NCI-H1436 treated with DMSO at 0.1 percent for 48 hours (cell line): ENCODE measurements at regions not wholly inside any gene's neighbourhood (a gene's known extent, or its start where the extent isn't known, plus 50 kb on each side); places are given as distances from the start of the nearest gene placed in this dataset.

ENCODE experiments used
- DNase-seq: peaks from one replicate; lab custom pipeline; 2025; lab: John Stamatoyannopoulos, UW

DNA sequence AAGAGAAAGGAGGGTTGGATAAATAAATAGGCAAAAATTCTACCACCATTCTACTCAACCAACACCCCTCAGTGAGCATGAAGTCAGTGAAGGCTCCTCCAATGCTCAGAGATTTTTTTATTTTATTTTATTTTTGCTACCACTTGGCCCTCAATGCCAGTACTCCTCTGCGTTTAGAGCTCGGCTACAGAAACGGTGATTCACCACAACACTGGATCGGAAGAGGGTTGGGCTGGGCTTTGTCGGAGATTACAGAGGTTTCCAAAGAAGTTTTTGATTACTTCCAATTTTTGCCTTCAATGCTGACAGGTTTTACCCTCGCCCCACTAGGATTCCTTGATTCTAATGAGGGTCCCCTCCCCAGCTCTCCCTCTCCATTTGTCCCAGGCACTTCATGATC is 1027.2 kb upstream of the TMEM132C start:
- DNase-seq, result no peak

DNA sequence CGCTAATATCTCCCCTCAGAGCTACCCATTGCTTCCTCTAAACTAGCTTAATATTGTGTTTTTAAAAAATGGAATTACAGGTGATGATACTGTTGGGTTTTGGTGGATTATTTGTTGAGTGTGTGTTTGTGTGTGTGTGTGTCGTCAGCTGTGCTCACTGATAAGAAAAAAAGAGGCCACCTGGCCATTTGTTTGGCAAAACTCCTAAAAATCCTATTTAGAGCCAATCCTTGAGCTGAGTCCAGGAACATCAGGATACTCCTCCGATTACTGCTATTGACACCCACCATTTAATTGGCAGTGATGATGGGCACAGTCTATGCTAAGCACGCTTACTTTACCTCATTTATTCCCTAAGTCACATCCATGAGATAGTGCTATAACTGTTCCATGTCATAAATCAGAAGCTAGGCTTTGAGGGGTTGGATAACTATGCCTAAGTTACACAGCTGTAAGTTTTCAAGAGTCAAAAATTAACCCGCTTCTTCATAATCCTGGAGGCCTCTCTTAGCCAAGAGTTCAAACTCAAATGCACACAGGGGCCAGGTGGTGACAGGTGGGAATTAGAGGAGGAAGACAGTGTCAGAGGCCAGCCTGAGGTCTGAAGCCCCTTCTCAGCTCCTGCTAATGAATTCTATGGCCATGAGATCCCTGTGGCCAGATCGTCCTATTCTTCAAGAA is 1026.6 kb upstream of the TMEM132C start:
- no peak for DNase-seq

DNA sequence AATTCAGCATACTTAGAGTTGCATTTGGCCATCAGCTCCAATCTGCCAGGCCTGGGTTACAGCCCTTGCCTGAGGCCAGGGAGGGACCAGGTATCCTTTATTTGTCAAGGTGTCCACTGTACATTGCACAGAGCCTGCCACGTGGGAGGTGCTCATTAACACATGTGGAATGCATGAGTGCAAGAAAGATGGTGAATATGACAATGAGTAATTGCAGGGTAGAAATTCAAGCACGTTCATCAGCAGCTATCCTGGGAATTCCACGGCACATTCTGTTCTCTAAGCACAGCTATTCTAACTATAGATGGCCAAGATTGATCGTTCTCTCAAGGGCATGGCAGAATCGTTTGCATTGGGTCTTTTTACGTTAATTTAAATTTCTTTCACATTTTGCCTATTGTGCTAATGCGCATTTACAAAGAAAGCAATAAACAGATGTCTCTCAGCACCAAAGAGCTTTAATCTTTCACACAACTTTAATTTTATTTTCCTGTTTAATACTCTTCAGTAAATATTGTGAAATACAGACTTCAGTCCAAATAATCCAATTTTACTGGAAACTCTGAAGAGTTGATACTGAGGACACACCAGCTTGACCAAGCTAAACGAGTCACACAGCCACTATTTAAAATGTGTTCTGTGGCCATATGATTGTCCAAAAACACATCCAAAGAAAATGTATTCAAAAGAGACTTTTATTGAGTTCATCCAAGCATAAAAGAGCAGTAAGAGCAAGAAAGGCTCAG is 1025.7 kb upstream of the TMEM132C start:
- no peak for DNase-seq

DNA sequence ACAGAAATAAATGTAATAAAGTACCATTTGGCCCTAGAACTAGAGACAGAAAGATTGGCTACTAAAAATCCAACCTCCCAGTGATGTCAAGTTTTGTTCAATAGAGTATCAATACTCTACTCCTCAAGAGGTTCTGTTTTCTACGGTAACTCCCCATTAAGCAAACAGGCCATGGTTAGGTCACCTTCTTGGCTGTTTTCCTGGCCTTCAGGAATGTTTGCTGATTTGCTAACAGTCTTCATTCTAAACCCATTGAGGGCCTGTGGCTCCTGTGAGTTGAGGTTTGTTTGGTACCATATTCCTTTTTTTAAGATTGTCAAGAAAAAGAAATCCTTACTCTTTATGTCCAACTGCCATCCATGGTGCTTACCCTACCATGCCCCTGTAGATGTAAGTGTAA is 1022.0 kb upstream of the TMEM132C start:
- no peak for DNase-seq

DNA sequence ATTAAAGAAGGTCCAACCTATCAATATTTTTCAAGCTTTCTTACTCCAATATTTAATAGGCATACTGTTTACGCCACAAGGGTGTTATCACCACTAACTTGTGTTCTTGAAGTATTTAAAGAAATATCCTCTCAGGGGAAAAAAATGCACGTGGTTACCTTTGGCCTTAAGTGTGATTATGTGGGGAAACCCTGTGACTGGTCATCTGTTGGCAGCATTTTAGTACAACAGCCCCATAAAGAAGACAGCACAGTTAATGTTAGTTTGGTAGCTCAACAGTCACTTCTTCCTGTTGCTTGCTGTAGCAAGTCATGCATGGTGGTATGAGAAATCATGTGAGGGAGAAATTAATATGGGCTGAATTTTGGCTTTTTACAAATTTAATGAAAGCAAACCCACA is 1021.5 kb upstream of the TMEM132C start:
- no peak for DNase-seq

DNA sequence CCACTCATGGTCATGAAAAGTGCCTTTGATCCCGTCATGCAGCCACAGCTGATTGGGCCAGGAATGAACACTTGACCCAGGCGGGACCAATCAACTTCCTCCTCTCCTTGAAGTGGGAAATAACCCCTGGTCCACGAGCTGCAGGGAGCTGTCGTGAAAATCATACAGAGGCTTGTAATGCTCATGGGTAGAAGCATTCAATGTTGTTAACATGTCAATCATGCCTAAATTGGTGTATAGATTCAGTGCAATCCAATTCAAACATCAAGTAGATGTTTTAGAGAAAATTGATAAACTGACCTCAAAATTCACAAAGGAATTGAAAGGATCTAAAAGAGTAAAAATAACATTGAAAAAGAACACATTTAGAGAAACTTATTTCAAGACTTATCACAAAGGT is 1019.0 kb upstream of the TMEM132C start:
- DNase-seq, result no peak

DNA sequence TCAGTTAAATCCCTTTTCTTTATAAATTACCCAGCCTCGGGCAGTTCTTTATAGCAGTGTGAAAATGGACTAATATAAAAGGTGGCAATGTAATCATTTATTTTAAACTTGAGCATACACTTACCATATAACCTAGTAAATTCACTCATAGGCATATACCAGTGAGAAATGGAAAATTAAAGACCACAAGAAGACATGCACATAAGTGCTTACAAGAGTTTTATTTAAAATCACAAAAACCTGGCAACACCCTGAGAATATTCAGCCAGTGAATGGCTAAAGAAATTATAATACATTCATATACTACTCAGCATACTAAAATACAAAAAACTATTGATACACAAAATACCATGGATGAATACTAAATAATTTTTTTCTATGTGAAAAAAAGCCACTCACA is 1017.5 kb upstream of the TMEM132C start:
- no peak for DNase-seq

DNA sequence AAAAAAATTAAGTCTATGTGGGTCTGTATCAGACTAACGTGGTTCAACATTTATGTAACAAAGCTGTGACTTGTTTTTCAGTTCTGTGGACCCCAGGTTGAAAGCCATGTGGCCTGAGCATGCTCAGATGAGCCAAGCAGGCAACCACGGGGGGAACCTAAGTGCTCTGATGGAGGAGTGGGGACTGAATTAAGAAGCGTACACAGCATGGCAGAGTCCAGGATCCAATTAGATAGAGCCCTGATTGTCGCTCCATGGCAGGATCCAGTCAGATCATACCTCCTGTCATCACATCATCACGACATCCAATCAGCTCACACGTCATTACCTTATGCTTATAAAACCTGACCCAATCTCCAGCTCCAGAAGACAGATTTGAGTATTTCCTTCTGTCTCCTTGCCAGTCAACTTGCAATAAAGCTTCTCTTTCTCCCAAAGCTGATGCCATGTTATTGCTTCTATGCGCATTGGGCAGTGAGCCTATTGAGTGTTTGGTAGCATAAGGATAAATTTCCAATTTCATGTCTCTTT is 1013.1 kb upstream of the TMEM132C start:
- DNase-seq, result no peak

DNA sequence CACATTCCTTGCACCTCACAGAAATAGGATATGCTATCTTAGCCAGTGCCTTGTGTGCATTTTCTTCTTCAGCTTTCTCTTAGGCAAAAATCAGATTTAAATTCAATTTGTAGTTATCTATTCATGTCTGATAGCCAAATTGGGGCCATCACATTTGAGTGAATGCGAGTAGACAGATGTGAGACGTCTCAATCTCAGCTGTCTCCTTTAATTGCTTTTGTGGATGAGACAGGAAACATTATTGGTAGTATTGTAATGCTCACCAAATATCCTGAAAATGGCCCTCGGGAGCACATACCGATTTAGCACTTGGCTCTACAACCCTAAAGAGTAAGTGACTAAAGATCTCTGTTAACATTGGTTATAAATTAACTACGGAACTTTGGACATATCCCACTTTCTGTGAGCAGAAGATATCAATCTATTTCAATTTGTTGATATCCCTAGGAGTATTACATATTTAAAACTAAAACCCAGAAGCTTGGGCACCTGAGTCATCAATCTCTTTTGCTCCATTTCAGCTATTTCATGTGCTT is 1012.5 kb upstream of the TMEM132C start:
- no peak for DNase-seq

DNA sequence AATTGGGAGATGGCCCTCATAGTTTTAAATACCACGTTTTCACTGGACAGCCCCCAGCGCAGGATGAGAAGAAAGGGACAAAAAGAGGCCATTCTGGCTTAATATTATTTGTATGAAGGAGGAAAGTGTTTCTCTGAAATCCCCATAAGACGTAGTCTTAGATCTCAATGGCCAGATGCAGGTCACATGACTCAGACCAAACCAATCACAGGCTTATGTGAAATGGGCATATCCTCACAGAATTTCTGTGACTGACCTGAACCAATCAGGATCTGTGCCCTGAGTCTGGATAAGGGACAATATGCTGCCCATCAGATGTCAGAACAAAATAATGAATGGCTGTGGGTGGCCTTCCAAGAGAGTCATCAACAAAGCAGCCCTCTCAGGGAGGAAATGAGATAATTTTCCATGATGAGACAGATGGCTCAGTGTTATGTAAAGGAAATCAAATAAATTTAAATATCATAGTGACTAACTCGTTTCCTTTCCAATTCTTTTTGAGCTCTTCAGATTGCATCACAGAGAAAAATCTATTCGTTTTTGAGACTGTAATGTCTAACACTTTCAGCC is 1009.5 kb upstream of the TMEM132C start:
- no peak for DNase-seq

DNA sequence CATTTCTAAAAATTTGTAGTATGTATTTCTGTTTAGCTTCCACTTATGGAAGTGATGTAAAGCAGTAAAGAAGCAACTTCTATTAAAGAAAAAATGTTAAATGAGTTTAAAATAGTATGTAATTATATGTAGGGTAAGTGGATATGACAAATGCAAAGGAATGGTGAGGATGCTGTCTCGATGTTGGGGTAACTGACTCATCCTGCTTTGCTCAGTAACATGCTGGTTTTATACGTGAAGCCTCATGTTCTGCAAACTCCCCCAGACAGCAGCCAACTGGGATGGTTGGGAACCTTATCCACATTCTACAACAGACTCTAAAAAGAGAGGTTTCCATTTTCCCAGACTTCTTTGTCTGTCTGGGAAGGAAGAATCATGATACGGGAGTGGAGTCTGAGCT is 1006.4 kb upstream of the TMEM132C start:
- DNase-seq, result no peak

DNA sequence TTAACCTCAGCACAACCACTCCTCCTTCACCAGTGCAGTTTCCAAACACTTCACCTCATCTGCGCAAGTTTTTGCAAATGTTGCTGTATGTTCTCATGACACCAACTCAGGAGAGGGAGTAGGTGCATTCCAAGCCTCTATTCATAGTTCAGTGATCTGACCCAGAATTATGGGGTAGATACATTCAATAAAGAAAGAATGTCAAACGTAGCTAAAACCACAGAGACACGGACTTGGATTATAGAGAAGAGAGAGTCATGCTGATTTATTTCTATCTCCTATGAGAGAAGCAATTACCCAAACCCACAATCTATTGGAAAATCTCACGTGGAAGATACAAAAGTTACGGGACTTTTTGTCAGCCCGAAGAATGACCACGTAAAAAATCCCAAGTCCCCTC is 1006.0 kb upstream of the TMEM132C start:
- no peak for DNase-seq

DNA sequence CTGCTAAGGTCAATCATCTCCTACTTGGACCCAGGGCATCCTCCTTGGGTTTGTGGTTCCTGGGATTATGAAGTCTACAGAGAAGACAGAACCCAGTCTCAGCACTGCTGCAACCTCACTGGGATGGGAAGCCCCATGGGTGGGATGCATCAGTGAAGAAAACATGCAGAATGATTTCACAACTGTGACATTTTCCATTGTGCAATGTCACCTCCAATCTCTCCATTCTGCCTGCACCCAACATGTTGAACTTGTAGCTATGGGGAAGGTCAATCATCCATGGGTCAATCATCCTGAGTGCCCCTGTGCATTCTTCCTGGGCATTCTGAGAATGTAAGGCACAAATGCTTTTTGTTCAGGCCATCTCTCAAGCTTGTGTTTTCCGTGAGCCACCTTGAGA is 1004.4 kb upstream of the TMEM132C start:
- DNase-seq, result no peak

DNA sequence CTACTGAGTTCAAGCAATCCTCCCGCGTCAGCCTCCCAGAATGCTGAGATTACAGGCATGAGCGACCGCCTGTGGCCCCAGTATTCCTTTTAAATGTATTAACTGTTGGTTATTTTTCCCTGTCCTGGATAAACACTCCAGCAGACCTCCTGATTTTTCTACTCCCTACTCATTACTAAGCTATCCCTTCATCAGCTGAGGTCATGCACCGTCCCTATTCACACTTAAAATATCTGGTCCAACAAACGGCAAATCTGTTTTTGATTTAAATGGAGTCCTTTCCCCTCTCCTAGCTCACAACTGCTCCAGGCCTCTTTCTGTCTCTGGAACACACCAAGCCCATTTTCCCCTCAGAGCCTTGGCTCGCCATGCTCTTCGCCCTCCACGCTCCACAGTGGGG is 1003.3 kb upstream of the TMEM132C start:
- DNase-seq, result no peak

DNA sequence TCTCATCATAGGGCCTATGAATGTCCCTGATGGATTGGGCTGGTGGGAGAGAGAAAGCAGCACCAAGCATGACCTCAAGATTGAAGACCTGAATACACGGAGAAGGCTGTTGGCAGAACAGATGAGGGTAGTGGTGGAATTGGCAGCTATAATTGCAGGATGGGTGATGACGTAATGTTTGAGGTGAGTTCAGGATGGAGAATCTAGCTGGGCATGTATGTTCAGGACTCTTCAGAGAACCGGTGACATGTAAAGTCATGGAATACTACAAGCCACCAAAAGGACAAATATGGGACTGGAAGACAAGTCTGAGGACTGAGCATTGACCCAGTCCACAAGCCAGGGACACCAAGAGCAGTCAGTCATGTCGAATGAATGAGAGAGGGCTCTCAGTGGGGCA is 999.8 kb upstream of the TMEM132C start:
- no peak for DNase-seq

DNA sequence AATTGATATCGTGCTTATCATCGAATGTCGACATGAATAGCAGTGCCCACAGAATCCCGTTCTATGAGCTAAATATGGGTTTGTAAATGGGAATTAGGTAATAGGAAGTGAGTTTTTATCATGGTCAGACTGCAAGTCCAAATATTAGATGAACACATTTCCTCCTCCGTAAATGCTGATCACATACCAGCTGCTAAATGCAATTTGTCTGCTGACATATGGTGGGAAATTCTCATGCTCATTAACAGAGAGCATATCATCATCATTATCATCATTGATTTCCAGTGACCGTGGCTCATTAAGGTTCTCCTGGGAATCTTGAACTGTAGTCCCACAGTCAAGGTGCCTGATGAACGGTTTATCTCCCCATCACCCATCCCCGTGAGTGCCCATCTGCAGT is 998.8 kb upstream of the TMEM132C start:
- no peak for DNase-seq

DNA sequence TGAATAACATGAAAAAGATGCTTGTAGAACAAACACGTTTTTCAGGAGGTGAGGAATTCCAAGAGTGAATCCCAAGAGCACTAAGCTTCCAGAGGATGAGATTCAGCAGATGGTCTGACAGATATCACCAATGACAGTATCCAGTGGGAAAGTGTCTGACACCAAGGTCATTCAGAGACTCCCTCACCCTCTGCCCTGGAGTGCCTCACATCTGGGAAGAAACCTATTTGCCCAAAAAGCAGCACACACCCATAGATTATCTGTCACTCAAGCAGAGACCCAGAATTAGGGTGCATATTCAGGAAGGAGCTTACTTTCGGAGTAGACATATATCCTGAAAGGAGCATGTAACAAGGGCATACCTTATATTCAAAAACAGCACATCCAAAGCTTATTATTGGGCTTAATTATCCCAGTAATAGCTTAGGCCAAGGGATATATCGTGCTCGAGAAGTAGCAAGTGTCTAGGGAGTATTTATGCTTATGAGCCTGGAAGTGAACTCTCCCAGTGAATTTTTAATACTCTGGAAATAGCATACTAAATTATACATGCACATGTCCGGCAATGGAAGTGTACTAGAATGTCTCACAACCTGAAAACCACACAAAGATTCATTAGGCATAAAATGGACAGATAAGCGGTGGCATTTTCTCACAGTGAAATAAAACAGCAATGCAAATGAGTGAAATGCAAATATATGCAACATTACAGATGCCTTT is 998.1 kb upstream of the TMEM132C start:
- no peak for DNase-seq

DNA sequence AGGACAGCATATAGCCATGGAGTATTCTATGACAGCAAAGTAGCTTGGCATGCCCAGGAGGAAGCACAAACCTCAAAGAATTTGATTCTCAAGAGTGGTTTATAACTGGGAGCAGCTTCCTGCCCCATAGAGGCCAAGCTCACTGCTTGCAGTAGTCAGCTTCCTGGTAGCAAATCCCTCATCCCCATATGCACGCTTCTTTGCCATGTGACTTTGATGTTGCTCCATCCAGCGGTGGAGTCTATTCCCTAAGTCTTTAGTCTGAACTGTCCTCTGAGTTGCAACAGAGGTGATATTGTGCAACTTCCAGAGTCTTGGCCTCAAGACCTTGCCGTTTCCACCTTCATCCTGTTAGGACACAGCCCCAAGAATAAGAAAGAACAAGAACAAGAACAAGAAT is 996.8 kb upstream of the TMEM132C start:
- no peak for DNase-seq

DNA sequence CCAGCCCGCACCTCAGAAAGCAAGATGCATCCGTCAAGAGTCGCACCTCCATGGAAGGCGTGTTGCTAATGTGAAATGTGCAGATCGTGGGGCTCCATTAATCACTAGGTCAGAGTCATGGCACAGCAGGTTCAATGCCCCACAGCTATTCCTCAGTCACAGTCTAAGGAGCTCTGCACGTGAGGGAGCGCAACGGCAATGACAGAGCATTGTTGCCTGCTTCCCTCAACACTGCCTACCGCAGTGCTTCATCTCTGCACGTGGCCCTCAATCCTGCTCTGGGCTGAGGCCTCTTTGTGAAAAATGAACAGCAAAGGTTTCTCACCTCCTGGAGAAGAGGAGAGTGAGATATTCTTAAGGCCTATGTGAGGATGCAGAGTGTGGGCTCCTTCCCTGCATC is 995.2 kb upstream of the TMEM132C start:
- DNase-seq, result no peak

DNA sequence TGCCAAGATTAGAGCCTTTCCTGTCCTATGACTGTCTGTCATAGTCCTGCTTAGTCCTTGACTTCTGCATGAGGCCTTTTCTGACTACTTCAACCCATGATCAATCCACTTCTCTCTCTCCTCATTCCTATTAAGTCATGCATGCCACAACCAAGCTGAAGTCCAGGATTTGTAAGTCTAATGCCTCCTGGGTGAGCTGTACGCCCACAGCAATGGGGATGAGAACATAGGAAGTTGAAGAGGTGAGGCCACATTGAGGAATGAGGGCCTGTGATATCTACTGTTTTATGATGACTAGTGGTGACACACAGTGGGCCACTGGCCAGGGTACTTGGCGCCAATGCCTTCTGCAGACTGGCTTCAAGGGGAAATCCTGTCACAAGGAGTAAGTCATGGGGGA is 994.1 kb upstream of the TMEM132C start:
- DNase-seq, result no peak

DNA sequence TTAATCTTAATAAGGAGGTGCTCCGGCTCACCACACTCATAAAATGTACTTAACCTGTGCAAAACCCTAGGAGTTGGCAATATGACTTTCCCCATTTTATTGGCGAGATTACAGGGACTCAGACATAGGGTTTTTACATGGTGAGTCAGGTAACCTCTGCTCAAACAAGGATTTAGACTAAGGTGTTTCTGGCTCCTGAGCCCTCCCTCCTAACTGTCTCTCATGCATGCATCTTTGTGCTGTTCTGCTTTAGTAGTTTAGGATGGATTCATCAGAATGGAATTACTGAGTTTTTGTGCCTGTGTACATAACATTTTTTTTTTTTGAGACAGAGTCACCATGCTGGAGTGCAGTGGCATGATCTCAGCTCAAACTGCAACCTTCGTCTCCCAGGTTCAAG is 993.3 kb upstream of the TMEM132C start:
- DNase-seq, result no peak

DNA sequence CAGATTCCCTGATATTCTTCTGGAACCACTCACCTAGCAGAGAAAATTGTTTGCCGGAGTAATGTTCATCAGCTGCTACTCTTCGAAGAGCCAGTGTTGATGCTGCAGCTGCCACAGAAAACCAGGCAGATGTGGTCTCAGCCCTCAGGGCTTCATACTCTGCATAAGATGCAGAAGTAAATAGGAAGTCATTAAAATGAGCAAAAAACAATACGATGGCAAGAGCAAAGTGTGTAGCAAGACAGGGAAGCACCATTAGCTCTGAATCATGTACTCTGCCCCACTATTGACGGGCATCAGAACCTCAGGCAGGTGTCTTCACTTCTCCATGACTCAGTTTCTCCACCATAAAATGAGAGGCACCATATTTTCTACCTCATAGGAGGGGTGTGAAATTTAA is 991.6 kb upstream of the TMEM132C start:
- no peak for DNase-seq
